Ovary (tissue), 7 donors: ENCODE measurements at regions not wholly inside any gene's neighbourhood (a gene's known extent, or its start where the extent isn't known, plus 50 kb on each side); places are given as distances from the start of the nearest gene placed in this dataset.

Experiments
- DNase-seq, 5 donors: peaks; one replicate each; pipeline ENCODE4 v3.0.0-alpha.2; 2019 to 2020
- H3K27ac ChIP-seq, 2 donors: fragments of 200-600 bp; one replicate each; pipeline versions ENCODE4 v1.5.1 to v1.8.0; 2019 to 2022
- H3K27me3 ChIP-seq: fragments of 200-600 bp; one replicate; pipeline ENCODE4 v1.8.0; 2022
- H3K36me3 ChIP-seq: fragments of 200-600 bp; sonication (generic); one replicate; pipeline ENCODE4 v1.5.1; 2019
- H3K4me1 ChIP-seq: one replicate; pipeline ENCODE4 v1.8.1; 2013; ENCODE audit warnings: mild to moderate bottlenecking, moderate library complexity; ENCODE audit not compliant: insufficient read depth
- H3K4me3 ChIP-seq: fragments of 200-600 bp; sonication (generic); one replicate; pipeline ENCODE4 v1.5.1; 2017
- H3K9me3 ChIP-seq, 2 donors: fragments of 200-600 bp in 1 of 2; sonication (generic) in 1 of 2; one replicate each; pipeline versions ENCODE4 v1.5.1 to v1.8.1; 2013 to 2019; ENCODE audit warnings: mild to moderate bottlenecking in 1 of 2, moderate library complexity in 1 of 2
- CTCF ChIP-seq, 3 donors: fragments of 450-650 bp in 2 of 3; fragments of 200-600 bp in 1 of 3; IDR thresholded peaks; one replicate each; pipeline versions ENCODE4 v1.5.1 to v1.8.0; 2016 to 2022; ENCODE audit warnings: antibody characterized with exemption in 3 of 3, mild to moderate bottlenecking in 1 of 3
- EP300 ChIP-seq: sonication (generic); formaldehyde crosslinking; IDR thresholded peaks from one replicate; pipeline ENCODE4 v1.6.1; 2017; ENCODE audit warnings: antibody characterized with exemption
- POLR2A ChIP-seq: fragments of 450-650 bp; IDR thresholded peaks from one replicate; pipeline ENCODE4 v1.6.1; 2017; ENCODE audit warnings: antibody characterized with exemption, mild to moderate bottlenecking, moderate library complexity
- WGBS, 3 donors: extraction: QIAGEN DNeasy Blood & Tissue Kit in 1 of 3; methylation state at CpG; one replicate each; pipeline versions ENCODE4 v1.1.5 to v1.1.7; 2013 to 2017; 5-methylcytosine and 5-hydroxymethylcytosine counted together
- intact Hi-C, 4 donors: fragments of 100-400 bp; cut with DNase I; formaldehyde crosslinking; loops; one replicate each; pipeline versions ENCODE4 v1.11.0 to v1.15.1; 2022 to 2023
- donor health status: DM: no; HTN: no; CAD: no; lungs with moderate emphysema.
- donor health status: DM: no; HTN: no; CAD: no.
- donor health status: Bipolar disorder and iron deficiency.
- donor health status: DM: no; HTN: no; CAD: no.
- donor health status: DM: yes; HTN: yes; CAD: no.

DNA sequence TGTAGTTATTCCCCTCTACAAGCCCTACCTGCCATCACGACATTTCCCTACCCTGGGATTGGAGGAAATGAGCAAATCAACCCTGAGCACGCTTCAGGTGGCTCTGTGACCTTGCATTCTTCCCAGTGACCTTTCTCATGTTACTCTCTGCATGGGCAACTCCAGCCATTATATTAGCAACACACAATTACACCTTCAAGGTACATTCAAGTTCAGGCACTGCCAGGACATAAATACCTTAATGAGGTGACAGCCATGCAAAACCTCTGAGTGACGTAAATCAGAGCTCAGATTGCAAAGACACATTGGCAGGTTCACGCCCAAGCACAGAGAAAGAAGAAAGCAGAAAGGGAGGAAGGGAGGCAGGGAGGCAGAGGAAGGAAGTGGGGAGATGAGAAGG lies 68.7 kb upstream of the ALK start:
- Histone ChIP-seq H3K27ac (no peak overlapping the region), H3K27me3 (no peaks in the 10 kb centered on the region), H3K36me3 (no peaks in the 10 kb centered on the region), H3K9me3 (no peaks in the 10 kb centered on the region), H3K4me1 (no peaks in the 10 kb centered on the region), H3K4me3 (no peak overlapping the region)
- DNase-seq: no peak
- no peak for TF ChIP-seq CTCF (IDR thresholded peaks at IDR 0.05)
- no peak for TF ChIP-seq EP300
- TF ChIP-seq POLR2A: no peak
- intact Hi-C loops: no loop called here
- 47 to 58% (median 57%) methylated on average over 4 of the region's 4 CpGs for WGBS, 3 donors

GRCh38 chr2:29991086-29991485 lies 69.7 kb upstream of the ALK start:
- no peak overlapping the region for H3K27ac ChIP-seq
- no peaks in the 10 kb centered on the region for H3K36me3 ChIP-seq
- intact Hi-C loops: no loop called here
- no peak overlapping the region for H3K4me3 ChIP-seq
- no peaks in the 10 kb centered on the region for H3K9me3 ChIP-seq
- no peaks in the 10 kb centered on the region for H3K4me1 ChIP-seq
- TF ChIP-seq EP300: no peak
- TF ChIP-seq POLR2A: no peak
- TF ChIP-seq CTCF (IDR thresholded peaks at IDR 0.05): no peak
- no peak for DNase-seq
- 84 to 91% (median 85%) methylated on average over 3 of the region's 3 CpGs for WGBS, 3 donors
- no peaks in the 10 kb centered on the region for H3K27me3 ChIP-seq

DNA sequence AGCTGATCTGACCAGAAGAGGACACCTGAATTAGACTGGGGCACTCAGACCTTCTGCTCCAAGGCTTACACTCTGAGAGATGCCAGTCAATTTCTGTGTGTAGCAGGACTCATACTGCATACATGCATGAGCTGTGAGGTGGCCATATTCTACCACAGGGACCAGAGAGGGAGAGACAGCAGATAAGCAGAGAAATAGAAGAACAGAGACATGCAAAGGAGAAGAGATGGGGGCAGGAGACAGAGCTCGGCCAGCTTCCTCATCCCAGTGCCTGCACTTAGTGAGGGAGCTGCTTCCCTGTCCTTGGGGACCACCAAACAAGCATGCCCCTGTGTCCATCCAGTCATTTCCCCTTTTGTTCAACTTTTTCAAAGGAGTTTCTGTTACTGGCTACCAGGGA lies 73.9 kb upstream of the ALK start:
- Histone ChIP-seq H3K4me1 (no peaks in the 10 kb centered on the region), H3K27me3 (no peaks in the 10 kb centered on the region), H3K4me3 (no peak overlapping the region), H3K9me3 (no peaks in the 10 kb centered on the region), H3K27ac (no peak overlapping the region), H3K36me3 (no peaks in the 10 kb centered on the region)
- DNase-seq: no peak
- TF ChIP-seq POLR2A (no peak), CTCF (IDR thresholded peaks at IDR 0.05) (no peak), EP300 (no peak)
- intact Hi-C loops: no loop called here
- 48 to 72% (median 56%) methylated on average over 1 of the region's 1 CpG for WGBS, 3 donors

GRCh38 chr2:30003128-30003527 lies 81.7 kb upstream of the ALK start:
- H3K4me3 ChIP-seq: no peak overlapping the region
- no peaks in the 10 kb centered on the region for H3K27me3 ChIP-seq
- no peaks in the 10 kb centered on the region for H3K4me1 ChIP-seq
- intact Hi-C loops: no loop called here
- H3K9me3 ChIP-seq: no peaks in the 10 kb centered on the region
- H3K36me3 ChIP-seq: no peaks in the 10 kb centered on the region
- TF ChIP-seq CTCF (IDR thresholded peaks at IDR 0.05): no peak
- TF ChIP-seq POLR2A: no peak
- no peak for DNase-seq
- no peak overlapping the region for H3K27ac ChIP-seq
